ENCODE measurements at regions not wholly inside any gene's neighbourhood (a gene's known extent, or its start where the extent isn't known, plus 50 kb on each side); places are given as distances from the start of the nearest gene placed in this dataset.

GRCh38 chr7:20963556-20964280 lies 177.0 kb upstream of the SP8 start:
- Mint-ChIP-seq H3K4me1 (no peaks in the 10 kb centered on the region), H3K4me3 (no peak overlapping the region), H3K27me3 (no peaks in the 10 kb centered on the region), H3K27ac (no peak overlapping the region), H3K36me3 (no peaks in the 10 kb centered on the region), H3K9me3 (no peaks in the 10 kb centered on the region)
- no peak for ATAC-seq (replicated peaks)
- no peak for DNase-seq

DNA sequence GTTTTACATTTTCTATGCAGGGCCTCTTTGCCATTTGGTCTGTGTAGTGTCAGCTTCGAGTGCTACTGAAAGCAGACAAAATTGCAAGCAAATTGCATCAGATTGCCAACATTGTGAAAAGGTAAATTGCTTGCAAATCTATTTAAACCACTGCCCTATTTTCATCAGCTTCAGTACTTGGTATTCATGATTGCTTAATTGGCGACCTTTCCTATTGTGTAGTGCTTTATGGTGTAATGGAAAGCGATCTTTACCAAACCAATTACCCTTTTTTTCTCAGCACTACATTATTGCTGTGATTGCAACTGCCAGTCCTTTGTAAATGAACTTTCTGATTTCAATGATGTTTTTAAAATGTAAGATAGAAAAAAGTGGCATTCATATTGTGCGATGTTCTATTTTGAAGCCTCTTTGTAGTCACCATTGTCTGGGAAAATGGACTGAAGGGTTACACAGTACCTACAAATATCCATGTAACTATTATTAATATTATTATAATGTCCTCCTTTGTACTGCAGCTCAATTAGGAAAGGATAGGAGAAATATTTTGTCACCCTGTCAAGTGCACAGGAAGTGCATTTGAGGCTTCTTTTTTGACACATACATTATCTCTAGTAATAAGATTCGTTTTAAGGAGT lies 177.7 kb upstream of the SP8 start:
- H3K36me3 Mint-ChIP-seq = no peaks in the 10 kb centered on the region
- no peaks in the 10 kb centered on the region for H3K9me3 Mint-ChIP-seq
- no peak for DNase-seq
- no peak for ATAC-seq (replicated peaks)
- H3K4me1 Mint-ChIP-seq = no peaks in the 10 kb centered on the region
- H3K27ac Mint-ChIP-seq = no peak overlapping the region
- H3K27me3 Mint-ChIP-seq = no peaks in the 10 kb centered on the region
- H3K4me3 Mint-ChIP-seq = no peak overlapping the region

DNA sequence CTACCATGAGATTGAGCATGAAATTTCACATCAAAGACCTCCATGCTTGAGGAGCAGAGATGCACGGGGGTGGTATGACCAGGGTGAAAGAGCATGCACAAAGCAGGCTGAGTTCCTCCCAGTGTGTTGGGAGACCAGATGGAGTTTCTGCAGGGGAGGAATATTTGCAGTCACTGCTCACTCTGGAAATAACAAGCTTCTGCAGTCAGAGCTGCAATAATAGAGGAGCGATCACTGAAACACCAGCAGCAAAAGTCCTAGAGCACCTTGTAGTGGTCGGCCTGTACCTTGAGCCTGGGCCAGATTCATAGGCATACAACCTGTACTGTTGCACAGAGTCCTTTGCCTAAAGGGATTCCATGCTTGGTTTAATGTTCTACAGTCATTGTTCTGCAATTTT lies 184.5 kb upstream of the SP8 start:
- H3K36me3 Mint-ChIP-seq = no peaks in the 10 kb centered on the region
- no peak for DNase-seq
- no peak for ATAC-seq (replicated peaks)
- no peaks in the 10 kb centered on the region for H3K27me3 Mint-ChIP-seq
- H3K4me3 Mint-ChIP-seq = no peak overlapping the region
- H3K9me3 Mint-ChIP-seq = no peaks in the 10 kb centered on the region
- H3K27ac Mint-ChIP-seq = no peak overlapping the region
- no peaks in the 10 kb centered on the region for H3K4me1 Mint-ChIP-seq

- H3K27ac Mint-ChIP-seq = no peak overlapping the region
- ATAC-seq (replicated peaks) (no peak), DNase-seq (no peak)
- no peaks in the 10 kb centered on the region for H3K36me3 Mint-ChIP-seq
- H3K9me3 Mint-ChIP-seq = peaks cover 0 to 2% of the 10 kb centered on the region in 2 donors
- no peaks in the 10 kb centered on the region for H3K27me3 Mint-ChIP-seq
- H3K4me3 Mint-ChIP-seq = no peak overlapping the region
- H3K4me1 Mint-ChIP-seq = no peaks in the 10 kb centered on the region
These were observed 193.5 kb upstream of the SP8 start for GRCh38 chr7:20980232-20980631.

- DNase-seq = no peak
- Mint-ChIP-seq H3K27me3 (no peaks in the 10 kb centered on the region), H3K4me3 (no peak overlapping the region), H3K27ac (no peak overlapping the region), H3K4me1 (no peaks in the 10 kb centered on the region), H3K36me3 (no peaks in the 10 kb centered on the region), H3K9me3 (peaks cover 0 to 2% of the 10 kb centered on the region in 2 donors)
- no peak for ATAC-seq (replicated peaks)
These were observed 194.1 kb upstream of the SP8 start for GRCh38 chr7:20980668-20981264.

- H3K9me3 Mint-ChIP-seq = peaks cover 0 to 2% of the 10 kb centered on the region in 2 donors
- H3K4me1 Mint-ChIP-seq = no peaks in the 10 kb centered on the region
- DNase-seq (no peak), ATAC-seq (replicated peaks) (no peak)
- no peak overlapping the region for H3K27ac Mint-ChIP-seq
- no peak overlapping the region for H3K4me3 Mint-ChIP-seq
- H3K36me3 Mint-ChIP-seq = no peaks in the 10 kb centered on the region
- H3K27me3 Mint-ChIP-seq = no peaks in the 10 kb centered on the region
These were observed 201.7 kb upstream of the SP8 start for GRCh38 chr7:20988340-20988739.

GRCh38 chr7:20991544-20991943 lies 204.9 kb upstream of the SP8 start:
- peaks cover 0 to 2% of the 10 kb centered on the region in 2 donors for H3K9me3 Mint-ChIP-seq
- no peak for DNase-seq
- H3K4me1 Mint-ChIP-seq = no peaks in the 10 kb centered on the region
- ATAC-seq (replicated peaks) = no peak
- no peak overlapping the region for H3K4me3 Mint-ChIP-seq
- H3K27ac Mint-ChIP-seq = no peak overlapping the region
- no peaks in the 10 kb centered on the region for H3K36me3 Mint-ChIP-seq
- H3K27me3 Mint-ChIP-seq = no peaks in the 10 kb centered on the region

GRCh38 chr7:20993693-20994092 lies 207.0 kb upstream of the SP8 start:
- Mint-ChIP-seq H3K27me3 (no peaks in the 10 kb centered on the region), H3K9me3 (peaks cover 0 to 2% of the 10 kb centered on the region in 2 donors), H3K4me1 (no peaks in the 10 kb centered on the region), H3K4me3 (no peak overlapping the region), H3K36me3 (no peaks in the 10 kb centered on the region), H3K27ac (no peak overlapping the region)
- DNase-seq (no peak), ATAC-seq (replicated peaks) (no peak)

DNA sequence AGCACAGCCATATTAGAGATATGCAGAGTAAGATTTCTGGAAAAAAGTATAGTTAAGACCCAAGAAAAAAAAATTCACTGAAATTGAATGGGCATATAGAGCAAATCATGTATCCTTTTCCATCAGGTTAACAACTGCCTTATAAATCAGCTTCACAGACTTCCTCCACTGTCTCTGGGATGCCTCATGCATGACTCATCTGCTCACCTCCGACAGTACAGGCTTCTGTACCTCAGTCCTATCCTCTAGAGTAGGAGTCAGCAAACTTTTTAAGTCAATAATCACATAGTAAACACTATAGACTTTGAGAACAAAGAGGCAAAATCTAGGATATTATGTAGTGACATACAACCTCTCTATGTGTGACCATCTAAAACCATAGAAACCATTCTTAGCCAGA lies 211.6 kb upstream of the SP8 start:
- H3K4me1 Mint-ChIP-seq = no peaks in the 10 kb centered on the region
- no peak for DNase-seq
- no peak overlapping the region for H3K27ac Mint-ChIP-seq
- H3K36me3 Mint-ChIP-seq = no peaks in the 10 kb centered on the region
- H3K27me3 Mint-ChIP-seq = no peaks in the 10 kb centered on the region
- H3K9me3 Mint-ChIP-seq = peaks cover 6 to 7% of the 10 kb centered on the region in 2 donors
- ATAC-seq (replicated peaks) = no peak
- H3K4me3 Mint-ChIP-seq = no peak overlapping the region

GRCh38 chr7:21011153-21011552 lies 224.5 kb upstream of the SP8 start:
- ATAC-seq (replicated peaks) = no peak
- no peaks in the 10 kb centered on the region for H3K36me3 Mint-ChIP-seq
- no peaks in the 10 kb centered on the region for H3K4me1 Mint-ChIP-seq
- H3K27me3 Mint-ChIP-seq = no peaks in the 10 kb centered on the region
- DNase-seq = no peak
- H3K27ac Mint-ChIP-seq = no peak overlapping the region
- no peak overlapping the region for H3K4me3 Mint-ChIP-seq
- peaks cover 1 to 5% of the 10 kb centered on the region in 2 donors for H3K9me3 Mint-ChIP-seq

DNA sequence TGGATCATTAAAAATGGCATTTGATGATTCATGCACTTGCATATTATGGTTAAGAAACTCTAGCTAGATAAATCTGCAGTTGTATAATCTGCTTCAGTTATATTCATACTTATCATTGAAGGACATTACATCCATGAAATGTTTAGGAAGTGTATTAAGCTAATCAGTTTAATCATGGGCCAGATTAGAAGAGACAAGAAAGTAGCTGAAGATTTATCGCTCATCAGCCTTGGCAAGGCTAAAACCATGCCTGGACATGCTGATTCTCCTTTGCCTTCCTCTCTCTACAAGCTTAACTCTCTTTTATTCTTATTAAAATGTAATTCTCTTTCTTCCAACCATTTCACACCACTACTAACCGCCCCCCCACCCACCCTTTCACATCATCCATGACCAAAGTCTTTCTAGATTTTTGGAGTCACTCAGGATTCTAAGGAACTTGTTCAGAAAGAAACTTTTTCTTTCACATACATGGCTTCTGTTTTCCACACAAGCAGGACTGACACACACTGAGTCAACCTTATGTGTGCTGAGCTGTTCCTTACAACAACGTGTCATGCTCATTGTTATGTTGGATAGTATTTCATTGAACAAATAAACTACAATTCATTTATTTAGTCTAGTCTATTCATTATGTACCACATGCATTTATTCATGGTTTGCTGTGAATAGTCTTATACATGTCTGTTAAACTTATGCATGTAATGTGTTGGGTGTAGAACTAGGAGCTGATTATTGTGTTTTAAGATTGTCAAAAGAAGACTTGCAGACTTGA lies 227.3 kb upstream of the SP8 start:
- H3K4me1 Mint-ChIP-seq = no peaks in the 10 kb centered on the region
- ATAC-seq (replicated peaks) = no peak
- no peaks in the 10 kb centered on the region for H3K27me3 Mint-ChIP-seq
- H3K36me3 Mint-ChIP-seq = no peaks in the 10 kb centered on the region
- no peak overlapping the region for H3K4me3 Mint-ChIP-seq
- DNase-seq = no peak
- H3K9me3 Mint-ChIP-seq = peaks cover 0 to 1% of the 10 kb centered on the region in 2 donors
- no peak overlapping the region for H3K27ac Mint-ChIP-seq

- H3K27me3 Mint-ChIP-seq = no peaks in the 10 kb centered on the region
- H3K36me3 Mint-ChIP-seq = no peaks in the 10 kb centered on the region
- ATAC-seq (replicated peaks) (no peak), DNase-seq (no peak)
- no peak overlapping the region for H3K27ac Mint-ChIP-seq
- no peaks in the 10 kb centered on the region for H3K9me3 Mint-ChIP-seq
- H3K4me1 Mint-ChIP-seq = no peaks in the 10 kb centered on the region
- no peak overlapping the region for H3K4me3 Mint-ChIP-seq
These were observed 234.0 kb upstream of the SP8 start for GRCh38 chr7:21020667-21021066.

- H3K36me3 Mint-ChIP-seq = no peaks in the 10 kb centered on the region
- no peak overlapping the region for H3K4me3 Mint-ChIP-seq
- H3K27ac Mint-ChIP-seq = no peak overlapping the region
- H3K9me3 Mint-ChIP-seq = no peaks in the 10 kb centered on the region
- H3K4me1 Mint-ChIP-seq = no peaks in the 10 kb centered on the region
- DNase-seq (no peak), ATAC-seq (replicated peaks) (no peak)
- H3K27me3 Mint-ChIP-seq = no peaks in the 10 kb centered on the region
These were observed 237.3 kb upstream of the SP8 start for GRCh38 chr7:21023841-21024484.

- no peak overlapping the region for H3K4me3 Mint-ChIP-seq
- DNase-seq (no peak), ATAC-seq (replicated peaks) (no peak)
- no peak overlapping the region for H3K27ac Mint-ChIP-seq
- no peaks in the 10 kb centered on the region for H3K4me1 Mint-ChIP-seq
- no peaks in the 10 kb centered on the region for H3K36me3 Mint-ChIP-seq
- no peaks in the 10 kb centered on the region for H3K9me3 Mint-ChIP-seq
- H3K27me3 Mint-ChIP-seq = no peaks in the 10 kb centered on the region
These were observed 237.8 kb upstream of the SP8 start for GRCh38 chr7:21024485-21024867.

Data from stimulated activated naive B cell treated with anti-CD40 and anti-IgM and Interleukin-4, amounts not matched to agents 10 μg/mL and 1 μg/mL and 100 μg/mL, for 72 hours (primary cell).